ENCODE measurements at regions not wholly inside any gene's neighbourhood (a gene's known extent, or its start where the extent isn't known, plus 50 kb on each side); places are given as distances from the start of the nearest gene placed in this dataset.

DNA sequence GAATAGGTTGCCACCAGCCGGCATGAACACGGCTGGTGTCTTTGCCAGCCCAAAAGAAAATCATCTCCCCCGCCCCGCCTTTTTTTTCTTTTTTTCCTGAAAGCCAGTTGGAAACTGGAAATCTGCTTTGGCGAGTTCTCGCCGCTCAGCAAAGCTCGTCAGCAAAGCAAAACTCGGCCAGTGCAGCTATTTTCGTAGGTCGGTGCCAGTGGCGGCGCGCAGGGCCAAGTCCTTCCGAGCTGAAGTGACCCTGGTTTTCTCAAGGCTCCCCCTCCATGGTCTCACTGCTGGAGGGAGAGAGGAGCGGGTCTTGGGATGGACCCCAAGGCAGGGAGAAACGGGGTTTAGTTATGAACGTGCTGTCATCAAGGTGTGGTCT is 248.4 kb upstream of the RTL1 start:
- in situ Hi-C loops (cut with HindIII; ENCODE audit: extremely low pct_ligation_motif_present, low pct_unique_long_range_greater_than_20kb) (no loop called here), intact Hi-C loops (cut with micrococcal nuclease; ENCODE audit: unreplicated experiment) (no loop called here)
- Histone ChIP-seq H4K20me1 (ENCODE audit: insufficient read depth, low read length) (no peaks in the 10 kb centered on the region), H3K27ac (ENCODE audit: extremely low read length, insufficient read depth, low read length) (no peak overlapping the region), H3K27me3 (ENCODE audit: control insufficient read depth in 1 of 2, insufficient read depth in 2 of 2, low read length in 2 of 2) (peaks cover 1 to 35% of the 10 kb centered on the region in 2 experiments; a peak in 2 of 5 replicates), H3K79me2 (ENCODE audit: insufficient read depth, low read length) (no peaks in the 10 kb centered on the region), H3K9me3 (ENCODE audit: low read length) (no peaks in the 10 kb centered on the region), H3K4me3 (replicated peaks in 1 of 3; ENCODE audit: insufficient read depth in 1 of 3, low read depth in 2 of 3, low read length in 3 of 3) (no peak overlapping the region), H3K4me2 (ENCODE audit: low read depth, low read length) (no peak overlapping the region), H2AFZ (ENCODE audit: low read length) (no peak overlapping the region), H3K36me3 (replicated peaks in 1 of 2; ENCODE audit: control insufficient read depth in 1 of 2, insufficient read depth in 2 of 2, low read length in 2 of 2) (no peaks in the 10 kb centered on the region), H3K4me1 (ENCODE audit: insufficient read depth, low read length) (peaks cover 10% of the 10 kb centered on the region; the same call in 1 of the 2 replicates), H3K9ac (ENCODE audit: insufficient read depth, low read depth, low read length) (no peak overlapping the region)
- TF ChIP-seq CSRNP2 (CRISPR knock-in tag; conservative IDR thresholded peaks at IDR 0.05; ENCODE audit: low read depth): no peak
- TF ChIP-seq TBX3 (IDR thresholded peaks at IDR 0.05; ENCODE audit: borderline replicate concordance): no peak
- TF ChIP-seq ZNF761 (CRISPR knock-in tag; conservative IDR thresholded peaks at IDR 0.05): no peak
- TF ChIP-seq ZNF703 (CRISPR knock-in tag; IDR thresholded peaks at IDR 0.05; ENCODE audit: borderline replicate concordance): no peak
- TF ChIP-seq ZNF574 (CRISPR knock-in tag; IDR thresholded peaks at IDR 0.05): no peak
- TF ChIP-seq, protein P1, sequence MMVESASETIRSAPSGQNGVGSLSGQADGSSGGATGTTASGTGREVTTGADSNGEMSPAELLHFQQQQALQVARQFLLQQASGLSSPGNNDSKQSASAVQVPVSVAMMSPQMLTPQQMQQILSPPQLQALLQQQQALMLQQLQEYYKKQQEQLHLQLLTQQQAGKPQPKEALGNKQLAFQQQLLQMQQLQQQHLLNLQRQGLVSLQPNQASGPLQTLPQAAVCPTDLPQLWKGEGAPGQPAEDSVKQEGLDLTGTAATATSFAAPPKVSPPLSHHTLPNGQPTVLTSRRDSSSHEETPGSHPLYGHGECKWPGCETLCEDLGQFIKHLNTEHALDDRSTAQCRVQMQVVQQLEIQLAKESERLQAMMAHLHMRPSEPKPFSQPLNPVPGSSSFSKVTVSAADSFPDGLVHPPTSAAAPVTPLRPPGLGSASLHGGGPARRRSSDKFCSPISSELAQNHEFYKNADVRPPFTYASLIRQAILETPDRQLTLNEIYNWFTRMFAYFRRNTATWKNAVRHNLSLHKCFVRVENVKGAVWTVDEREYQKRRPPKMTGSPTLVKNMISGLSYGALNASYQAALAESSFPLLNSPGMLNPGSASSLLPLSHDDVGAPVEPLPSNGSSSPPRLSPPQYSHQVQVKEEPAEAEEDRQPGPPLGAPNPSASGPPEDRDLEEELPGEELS (CRISPR knock-in tag; IDR thresholded peaks at IDR 0.05): no peak
- 62% methylated on average over 15 of the region's 18 CpGs for WGBS (ENCODE audit: low lambda C conversion rate)
- FAIRE-seq (no peak), ATAC-seq (no peak), DNase-seq (ENCODE audit: low spot score) (no peak)
- no TSS peak for BruUV-seq (replicated peaks)
- POLR2A ChIA-PET: no interaction called here
- CTCF ChIA-PET (ENCODE audit: low intra/inter-chr PET ratio, low total read pairs): no interaction called here
